GM18909 (cell line): ENCODE measurements at regions not wholly inside any gene's neighbourhood (a gene's known extent, or its start where the extent isn't known, plus 50 kb on each side); places are given as distances from the start of the nearest gene placed in this dataset.

Source experiments
- ATAC-seq: cut with Tn5 transposase; IDR thresholded peaks from one replicate; pipeline ENCODE4 v1.9.1; 2021; ENCODE audit warnings: mild to moderate bottlenecking; ENCODE audit not compliant: unreplicated experiment, poor library complexity

GRCh38 chr22:48581796-48582469, 1245.7 kb downstream of the BRD1 start:
- no peak for ATAC-seq

GRCh38 chr22:48581205-48581766, 1246.4 kb downstream of the BRD1 start:
- ATAC-seq = no peak

GRCh38 chr22:48580481-48580970, 1247.1 kb downstream of the BRD1 start:
- ATAC-seq = no peak

GRCh38 chr22:48579928-48580309, 1247.8 kb downstream of the BRD1 start:
- ATAC-seq = no peak

GRCh38 chr22:48579043-48579927, 1248.4 kb downstream of the BRD1 start:
- ATAC-seq = no peak

GRCh38 chr22:48578138-48579042, 1249.3 kb downstream of the BRD1 start:
- no peak for ATAC-seq

- ATAC-seq = no peak
Observed at GRCh38 chr22:48577691-48578090, 1250.0 kb downstream of the BRD1 start.

- no peak for ATAC-seq
Observed at GRCh38 chr22:48577014-48577690, 1250.5 kb downstream of the BRD1 start.

GRCh38 chr22:48576333-48577013, 1251.2 kb downstream of the BRD1 start:
- ATAC-seq = no peak

GRCh38 chr22:48575618-48576332, 1251.9 kb downstream of the BRD1 start:
- no peak for ATAC-seq

- no peak for ATAC-seq
Observed at GRCh38 chr22:48574776-48575617, 1252.7 kb downstream of the BRD1 start.

GRCh38 chr22:48573766-48574165, 1253.9 kb downstream of the BRD1 start:
- no peak for ATAC-seq

GRCh38 chr22:48572951-48573350, 1254.7 kb downstream of the BRD1 start:
- no peak for ATAC-seq

GRCh38 chr22:48570912-48571311, 1256.8 kb downstream of the BRD1 start:
- no peak for ATAC-seq

GRCh38 chr22:48569476-48570233, 1258.0 kb downstream of the BRD1 start:
- ATAC-seq = no peak

- no peak for ATAC-seq
Observed at GRCh38 chr22:48568736-48569330, 1258.8 kb downstream of the BRD1 start.
